Neuronal stem cell (in vitro differentiated cells): ENCODE measurements at regions not wholly inside any gene's neighbourhood (a gene's known extent, or its start where the extent isn't known, plus 50 kb on each side); places are given as distances from the start of the nearest gene placed in this dataset.
"Not testable (repeated sequence)": the region's sequence is repeated elsewhere in the genome, so short reads cannot be mapped to it uniquely, and the experiment has no call there.

ENCODE experiments used
- DNase-seq: peaks from one replicate; pipeline ENCODE4 v3.0.0-alpha.2; 2013; ENCODE audit warnings: low spot score
- H2AFZ ChIP-seq: one replicate; pipeline ENCODE4 v1.6.1; 2013; ENCODE audit warnings: mild to moderate bottlenecking, low read length, inconsistent platforms
- H2AK5ac ChIP-seq: 2 replicates; pipeline ENCODE4 v1.6.1; 2013; ENCODE audit warnings: low read depth, mild to moderate bottlenecking, inconsistent platforms, low read length, moderate library complexity, mixed read lengths
- H2BK120ac ChIP-seq: 2 replicates; pipeline ENCODE4 v1.6.1; 2013; ENCODE audit warnings: low read depth, mild to moderate bottlenecking, inconsistent platforms, low read length, moderate library complexity, mixed read lengths
- H2BK12ac ChIP-seq: one replicate; pipeline ENCODE4 v1.6.1; 2013; ENCODE audit warnings: low read length, inconsistent platforms
- H2BK15ac ChIP-seq: 2 replicates; pipeline ENCODE4 v1.6.1; 2013; ENCODE audit warnings: mild to moderate bottlenecking, low read length, inconsistent platforms, mixed read lengths
- H2BK5ac ChIP-seq: one replicate; pipeline ENCODE4 v1.6.1; 2013; ENCODE audit warnings: inconsistent platforms, mild to moderate bottlenecking, low read length, moderate library complexity
- H3K14ac ChIP-seq: one replicate; pipeline ENCODE4 v1.6.1; 2013; ENCODE audit warnings: low read length, inconsistent platforms
- H3K18ac ChIP-seq: 2 replicates; pipeline ENCODE4 v1.6.1; 2013; ENCODE audit warnings: low read length, inconsistent platforms
- H3K23ac ChIP-seq: 2 replicates; pipeline ENCODE4 v1.6.1; 2013; ENCODE audit warnings: low read depth, mild to moderate bottlenecking, mixed read lengths, low read length, inconsistent platforms; ENCODE audit not compliant: poor library complexity
- H3K27ac ChIP-seq: replicated peaks from 3 replicates; pipeline ENCODE4 v1.5.1; 2013; ENCODE audit warnings: low read length, inconsistent platforms
- H3K27me3 ChIP-seq, 3 experiments: 2 replicates each; pipeline ENCODE4 v1.6.1; 2013; ENCODE audit warnings: low read length in 3 of 3, mild to moderate bottlenecking in 2 of 3, inconsistent platforms in 1 of 3, low read depth in 1 of 3, mixed read lengths in 1 of 3, moderate library complexity in 1 of 3; ENCODE audit not compliant: control insufficient read depth in 3 of 3, insufficient read depth in 3 of 3
- H3K36me3 ChIP-seq, 2 donors: replicated peaks in 1 of 2; 2 replicates each; pipeline ENCODE4 v1.6.1; 2013; ENCODE audit warnings: low read length in 2 of 2; ENCODE audit not compliant: control insufficient read depth in 2 of 2, insufficient read depth in 2 of 2
- H3K4ac ChIP-seq: 2 replicates; pipeline ENCODE4 v1.6.1; 2013; ENCODE audit warnings: inconsistent platforms, mild to moderate bottlenecking, low read length, moderate library complexity
- H3K4me1 ChIP-seq, 2 donors: 1 replicate in 1 of 2; 2 replicates in 1 of 2; pipeline ENCODE4 v1.6.1; 2013; ENCODE audit warnings: low read length in 2 of 2, low read depth in 1 of 2; ENCODE audit not compliant: control insufficient read depth in 2 of 2, insufficient read depth in 1 of 2
- H3K4me2 ChIP-seq: one replicate; pipeline ENCODE4 v1.6.1; 2013; ENCODE audit warnings: mild to moderate bottlenecking, low read length, inconsistent platforms; ENCODE audit not compliant: insufficient read depth, poor library complexity, severe bottlenecking
- H3K4me3 ChIP-seq, 2 donors: 2 replicates each; pipeline ENCODE4 v1.5.1; 2013; ENCODE audit warnings: low read length in 2 of 2, mild to moderate bottlenecking in 2 of 2, inconsistent platforms in 1 of 2, moderate library complexity in 1 of 2
- H3K79me1 ChIP-seq: one replicate; pipeline ENCODE4 v1.6.1; 2013; ENCODE audit warnings: low read depth, mild to moderate bottlenecking, inconsistent platforms, low read length, moderate library complexity
- H3K9ac ChIP-seq: one replicate; pipeline ENCODE4 v1.6.1; 2013; ENCODE audit warnings: mild to moderate bottlenecking, low read depth, low read length, inconsistent platforms; ENCODE audit not compliant: poor library complexity
- H3K9me3 ChIP-seq, 2 donors: replicated peaks in 1 of 2; 2 replicates each; pipeline versions ENCODE3 to v1.6.1; 2013; ENCODE audit warnings: low read length in 2 of 2, mild to moderate bottlenecking in 2 of 2, inconsistent platforms in 1 of 2, low read depth in 1 of 2, mixed read lengths in 1 of 2, moderate library complexity in 1 of 2; ENCODE audit not compliant: control insufficient read depth in 2 of 2, insufficient read depth in 1 of 2
- H4K8ac ChIP-seq: one replicate; pipeline ENCODE4 v1.6.1; 2013; ENCODE audit warnings: low read depth, mild to moderate bottlenecking, inconsistent platforms, low read length, moderate library complexity
- H4K91ac ChIP-seq: one replicate; pipeline ENCODE4 v1.6.1; 2013; ENCODE audit warnings: low read length, low read depth, mild to moderate bottlenecking, inconsistent platforms; ENCODE audit not compliant: poor library complexity
- WGBS, 2 donors: extraction: QIAGEN DNeasy Blood & Tissue Kit; methylation state at CpG; one replicate each; pipeline ENCODE4 v1.1.7; 2013; ENCODE audit warnings: missing lambda C conversion rate in 2 of 2, mixed read lengths in 1 of 2; ENCODE audit not compliant: insufficient read length in 2 of 2, insufficient replicate concordance in 1 of 2; ENCODE audit errors: extremely low coverage in 2 of 2; 5-methylcytosine and 5-hydroxymethylcytosine counted together

- not testable (repeated sequence) for H3K14ac ChIP-seq
- WGBS, 2 donors: no CpG with 5 or more reads among the region's 3 CpGs
Measured at GRCh38 chr17:54465443-54465842, 435.2 kb upstream of the TOM1L1 start.

GRCh38 chr17:54466875-54467274 is 433.8 kb upstream of the TOM1L1 start:
- Histone ChIP-seq H3K14ac (no peak overlapping the region), H3K27me3 (no peaks in the 10 kb centered on the region), H3K23ac (no peak overlapping the region), H2AFZ (no peak overlapping the region), H2BK120ac (no peak overlapping the region), H4K91ac (no peak overlapping the region), H3K4me3 (no peak overlapping the region), H3K4me1 (no peaks in the 10 kb centered on the region), H3K9ac (no peak overlapping the region), H3K79me1 (no peaks in the 10 kb centered on the region), H2BK12ac (no peak overlapping the region), H3K9me3 (no peaks in the 10 kb centered on the region), H2BK15ac (no peak overlapping the region), H3K4ac (no peak overlapping the region), H3K36me3 (no peaks in the 10 kb centered on the region), H4K8ac (no peak overlapping the region), H3K18ac (no peak overlapping the region), H2AK5ac (no peak overlapping the region), H2BK5ac (no peak overlapping the region), H3K27ac (no peak overlapping the region), H3K4me2 (no peak overlapping the region)
- no peak for DNase-seq
- no CpG with 5 or more reads among the region's 1 CpG for WGBS, 2 donors

More at GRCh38 chr17:54465443-54465842, 435.2 kb upstream of the TOM1L1 start:
- not testable (repeated sequence) for H3K27me3 ChIP-seq, H3K4ac ChIP-seq, H2AK5ac ChIP-seq, H3K4me1 ChIP-seq, H2BK12ac ChIP-seq, H3K27ac ChIP-seq, H2AFZ ChIP-seq, H2BK15ac ChIP-seq, DNase-seq, H3K9me3 ChIP-seq, H4K8ac ChIP-seq, H3K79me1 ChIP-seq, H3K9ac ChIP-seq, H3K18ac ChIP-seq, H2BK5ac ChIP-seq, H2BK120ac ChIP-seq, H3K23ac ChIP-seq, H3K4me3 ChIP-seq, H3K4me2 ChIP-seq, H4K91ac ChIP-seq, H3K36me3 ChIP-seq

GRCh38 chr17:54482843-54483242 is 417.8 kb upstream of the TOM1L1 start:
- no peak overlapping the region for H3K4ac ChIP-seq
- no peak overlapping the region for H3K4me2 ChIP-seq
- H3K9me3 ChIP-seq: no peaks in the 10 kb centered on the region
- H3K4me1 ChIP-seq: no peaks in the 10 kb centered on the region
- no peaks in the 10 kb centered on the region for H3K36me3 ChIP-seq
- H3K27ac ChIP-seq: no peak overlapping the region
- H4K91ac ChIP-seq: no peak overlapping the region
- no peak overlapping the region for H2AFZ ChIP-seq
- H2BK12ac ChIP-seq: no peak overlapping the region
- no peak overlapping the region for H3K23ac ChIP-seq
- H2AK5ac ChIP-seq: no peak overlapping the region
- H3K79me1 ChIP-seq: no peaks in the 10 kb centered on the region
- no peak overlapping the region for H3K4me3 ChIP-seq
- no peak overlapping the region for H2BK15ac ChIP-seq
- H2BK120ac ChIP-seq: no peak overlapping the region
- H3K18ac ChIP-seq: no peak overlapping the region
- no peaks in the 10 kb centered on the region for H3K27me3 ChIP-seq
- no peak overlapping the region for H3K9ac ChIP-seq
- H4K8ac ChIP-seq: no peak overlapping the region
- no peak overlapping the region for H3K14ac ChIP-seq
- WGBS, 2 donors: no CpG with 5 or more reads among the region's 6 CpGs
- no peak for DNase-seq
- H2BK5ac ChIP-seq: no peak overlapping the region

- Histone ChIP-seq H3K9me3 (no peaks in the 10 kb centered on the region), H3K18ac (no peak overlapping the region), H2BK12ac (no peak overlapping the region), H3K23ac (no peak overlapping the region), H2AK5ac (no peak overlapping the region), H4K8ac (no peak overlapping the region), H3K4me1 (peaks cover 0 to 1% of the 10 kb centered on the region in 2 donors), H3K4ac (no peak overlapping the region), H2BK120ac (no peak overlapping the region), H3K14ac (no peak overlapping the region), H3K79me1 (no peaks in the 10 kb centered on the region), H2AFZ (no peak overlapping the region), H3K36me3 (no peaks in the 10 kb centered on the region), H3K27ac (no peak overlapping the region), H3K4me2 (no peak overlapping the region), H4K91ac (no peak overlapping the region), H2BK5ac (no peak overlapping the region), H3K27me3 (no peaks in the 10 kb centered on the region), H3K9ac (no peak overlapping the region), H3K4me3 (no peak overlapping the region), H2BK15ac (no peak overlapping the region)
- DNase-seq: no peak
Measured at GRCh38 chr17:54493691-54494090, 407.0 kb upstream of the TOM1L1 start.
